ENCODE measurements at regions not wholly inside any gene's neighbourhood (a gene's known extent, or its start where the extent isn't known, plus 50 kb on each side); places are given as distances from the start of the nearest gene placed in this dataset.

DNA sequence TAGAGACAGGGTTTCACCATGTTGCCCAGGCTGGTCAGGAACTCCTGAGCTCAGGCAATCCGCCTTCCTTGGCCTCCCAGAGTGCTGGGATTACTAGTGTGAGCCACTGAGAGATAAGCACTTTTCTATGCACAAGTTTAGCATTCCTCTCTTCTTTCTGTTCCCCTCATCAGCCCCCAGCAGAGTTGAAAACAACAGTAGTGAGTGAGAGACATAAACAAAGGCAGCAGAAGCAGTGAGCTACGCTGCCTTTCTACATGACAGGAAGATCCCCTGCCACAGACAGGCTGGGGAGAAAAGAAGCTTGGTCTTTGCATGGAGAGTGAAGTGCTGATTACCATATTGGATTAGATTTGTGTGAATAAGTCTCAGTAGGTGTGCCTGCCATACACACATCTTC is 392.0 kb upstream of the KIRREL3 start:
- TF ChIP-seq HEYL (CRISPR knock-in tag; IDR thresholded peaks at IDR 0.05) (no peak), POLR2A (IDR thresholded peaks at IDR 0.05; ENCODE audit: low read length) (no peak)
- TF ChIP-seq, protein P1, sequence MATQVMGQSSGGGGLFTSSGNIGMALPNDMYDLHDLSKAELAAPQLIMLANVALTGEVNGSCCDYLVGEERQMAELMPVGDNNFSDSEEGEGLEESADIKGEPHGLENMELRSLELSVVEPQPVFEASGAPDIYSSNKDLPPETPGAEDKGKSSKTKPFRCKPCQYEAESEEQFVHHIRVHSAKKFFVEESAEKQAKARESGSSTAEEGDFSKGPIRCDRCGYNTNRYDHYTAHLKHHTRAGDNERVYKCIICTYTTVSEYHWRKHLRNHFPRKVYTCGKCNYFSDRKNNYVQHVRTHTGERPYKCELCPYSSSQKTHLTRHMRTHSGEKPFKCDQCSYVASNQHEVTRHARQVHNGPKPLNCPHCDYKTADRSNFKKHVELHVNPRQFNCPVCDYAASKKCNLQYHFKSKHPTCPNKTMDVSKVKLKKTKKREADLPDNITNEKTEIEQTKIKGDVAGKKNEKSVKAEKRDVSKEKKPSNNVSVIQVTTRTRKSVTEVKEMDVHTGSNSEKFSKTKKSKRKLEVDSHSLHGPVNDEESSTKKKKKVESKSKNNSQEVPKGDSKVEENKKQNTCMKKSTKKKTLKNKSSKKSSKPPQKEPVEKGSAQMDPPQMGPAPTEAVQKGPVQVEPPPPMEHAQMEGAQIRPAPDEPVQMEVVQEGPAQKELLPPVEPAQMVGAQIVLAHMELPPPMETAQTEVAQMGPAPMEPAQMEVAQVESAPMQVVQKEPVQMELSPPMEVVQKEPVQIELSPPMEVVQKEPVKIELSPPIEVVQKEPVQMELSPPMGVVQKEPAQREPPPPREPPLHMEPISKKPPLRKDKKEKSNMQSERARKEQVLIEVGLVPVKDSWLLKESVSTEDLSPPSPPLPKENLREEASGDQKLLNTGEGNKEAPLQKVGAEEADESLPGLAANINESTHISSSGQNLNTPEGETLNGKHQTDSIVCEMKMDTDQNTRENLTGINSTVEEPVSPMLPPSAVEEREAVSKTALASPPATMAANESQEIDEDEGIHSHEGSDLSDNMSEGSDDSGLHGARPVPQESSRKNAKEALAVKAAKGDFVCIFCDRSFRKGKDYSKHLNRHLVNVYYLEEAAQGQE (IDR thresholded peaks at IDR 0.05), result no peak
- TF ChIP-seq, protein P2, sequence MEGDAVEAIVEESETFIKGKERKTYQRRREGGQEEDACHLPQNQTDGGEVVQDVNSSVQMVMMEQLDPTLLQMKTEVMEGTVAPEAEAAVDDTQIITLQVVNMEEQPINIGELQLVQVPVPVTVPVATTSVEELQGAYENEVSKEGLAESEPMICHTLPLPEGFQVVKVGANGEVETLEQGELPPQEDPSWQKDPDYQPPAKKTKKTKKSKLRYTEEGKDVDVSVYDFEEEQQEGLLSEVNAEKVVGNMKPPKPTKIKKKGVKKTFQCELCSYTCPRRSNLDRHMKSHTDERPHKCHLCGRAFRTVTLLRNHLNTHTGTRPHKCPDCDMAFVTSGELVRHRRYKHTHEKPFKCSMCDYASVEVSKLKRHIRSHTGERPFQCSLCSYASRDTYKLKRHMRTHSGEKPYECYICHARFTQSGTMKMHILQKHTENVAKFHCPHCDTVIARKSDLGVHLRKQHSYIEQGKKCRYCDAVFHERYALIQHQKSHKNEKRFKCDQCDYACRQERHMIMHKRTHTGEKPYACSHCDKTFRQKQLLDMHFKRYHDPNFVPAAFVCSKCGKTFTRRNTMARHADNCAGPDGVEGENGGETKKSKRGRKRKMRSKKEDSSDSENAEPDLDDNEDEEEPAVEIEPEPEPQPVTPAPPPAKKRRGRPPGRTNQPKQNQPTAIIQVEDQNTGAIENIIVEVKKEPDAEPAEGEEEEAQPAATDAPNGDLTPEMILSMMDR (IDR thresholded peaks at IDR 0.05), result no peak
- TF ChIP-seq, protein P3, sequence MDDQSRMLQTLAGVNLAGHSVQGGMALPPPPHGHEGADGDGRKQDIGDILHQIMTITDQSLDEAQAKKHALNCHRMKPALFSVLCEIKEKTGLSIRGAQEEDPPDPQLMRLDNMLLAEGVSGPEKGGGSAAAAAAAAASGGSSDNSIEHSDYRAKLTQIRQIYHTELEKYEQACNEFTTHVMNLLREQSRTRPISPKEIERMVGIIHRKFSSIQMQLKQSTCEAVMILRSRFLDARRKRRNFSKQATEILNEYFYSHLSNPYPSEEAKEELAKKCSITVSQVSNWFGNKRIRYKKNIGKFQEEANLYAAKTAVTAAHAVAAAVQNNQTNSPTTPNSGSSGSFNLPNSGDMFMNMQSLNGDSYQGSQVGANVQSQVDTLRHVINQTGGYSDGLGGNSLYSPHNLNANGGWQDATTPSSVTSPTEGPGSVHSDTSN (IDR thresholded peaks at IDR 0.05), result no peak
